ES-I3 (cell line): ENCODE measurements at regions not wholly inside any gene's neighbourhood (a gene's known extent, or its start where the extent isn't known, plus 50 kb on each side); places are given as distances from the start of the nearest gene placed in this dataset.

Experiments used
- H3K36me3 ChIP-seq: 2 replicates; pipeline ENCODE4 v1.6.1; 2013; ENCODE audit warnings: mild to moderate bottlenecking, low read length, control low read depth, moderate library complexity; ENCODE audit not compliant: insufficient read depth
- H3K4me1 ChIP-seq: 2 replicates; pipeline ENCODE4 v1.6.1; 2013; ENCODE audit warnings: mild to moderate bottlenecking, control low read depth, low read length; ENCODE audit not compliant: insufficient read depth
- H3K9ac ChIP-seq: 2 replicates; pipeline ENCODE4 v1.6.1; 2013; ENCODE audit warnings: low read depth, mild to moderate bottlenecking, low read length, moderate library complexity
- H3K9me3 ChIP-seq: 2 replicates; pipeline ENCODE4 v1.6.1; 2013; ENCODE audit warnings: mild to moderate bottlenecking, low read length, moderate library complexity; ENCODE audit not compliant: control insufficient read depth, insufficient read depth

- Histone ChIP-seq H3K9me3 (peaks cover 6% of the 10 kb centered on the region), H3K4me1 (no peaks in the 10 kb centered on the region), H3K9ac (no peak overlapping the region), H3K36me3 (no peaks in the 10 kb centered on the region)
Measured at GRCh38 chr5:2557435-2557834, 194.0 kb downstream of the IRX2 start.

- H3K9me3 ChIP-seq = peaks cover 6% of the 10 kb centered on the region
- H3K9ac ChIP-seq = no peak overlapping the region
- H3K4me1 ChIP-seq = no peaks in the 10 kb centered on the region
- no peaks in the 10 kb centered on the region for H3K36me3 ChIP-seq
Measured at GRCh38 chr5:2556375-2556966, 195.0 kb downstream of the IRX2 start.

GRCh38 chr5:2553611-2554010, 197.9 kb downstream of the IRX2 start:
- H3K36me3 ChIP-seq = no peaks in the 10 kb centered on the region
- no peaks in the 10 kb centered on the region for H3K4me1 ChIP-seq
- H3K9ac ChIP-seq = no peak overlapping the region
- peaks cover 6% of the 10 kb centered on the region for H3K9me3 ChIP-seq

- Histone ChIP-seq H3K9ac (no peak overlapping the region), H3K4me1 (no peaks in the 10 kb centered on the region), H3K36me3 (no peaks in the 10 kb centered on the region), H3K9me3 (peaks cover 3% of the 10 kb centered on the region)
Measured at GRCh38 chr5:2550509-2550908, 201.0 kb downstream of the IRX2 start.

GRCh38 chr5:2549900-2550299, 201.6 kb downstream of the IRX2 start:
- Histone ChIP-seq H3K4me1 (no peaks in the 10 kb centered on the region), H3K36me3 (no peaks in the 10 kb centered on the region), H3K9ac (no peak overlapping the region), H3K9me3 (peaks cover 3% of the 10 kb centered on the region)

GRCh38 chr5:2549354-2549753, 202.1 kb downstream of the IRX2 start:
- H3K9ac ChIP-seq = no peak overlapping the region
- H3K4me1 ChIP-seq = no peaks in the 10 kb centered on the region
- H3K36me3 ChIP-seq = no peaks in the 10 kb centered on the region
- no peaks in the 10 kb centered on the region; the same call in 1 of the 2 replicates for H3K9me3 ChIP-seq

- Histone ChIP-seq H3K36me3 (no peaks in the 10 kb centered on the region), H3K9ac (no peak overlapping the region), H3K4me1 (no peaks in the 10 kb centered on the region), H3K9me3 (no peaks in the 10 kb centered on the region)
Measured at GRCh38 chr5:2546938-2547337, 204.5 kb downstream of the IRX2 start.

- H3K4me1 ChIP-seq = no peaks in the 10 kb centered on the region
- H3K9me3 ChIP-seq = no peaks in the 10 kb centered on the region
- H3K36me3 ChIP-seq = no peaks in the 10 kb centered on the region
- no peak overlapping the region for H3K9ac ChIP-seq
Measured at GRCh38 chr5:2544003-2544402, 207.5 kb downstream of the IRX2 start.

GRCh38 chr5:2542821-2543220, 208.7 kb downstream of the IRX2 start:
- no peak overlapping the region for H3K9ac ChIP-seq
- no peaks in the 10 kb centered on the region for H3K36me3 ChIP-seq
- H3K4me1 ChIP-seq = no peaks in the 10 kb centered on the region
- H3K9me3 ChIP-seq = no peaks in the 10 kb centered on the region

GRCh38 chr5:2542026-2542425, 209.5 kb downstream of the IRX2 start:
- Histone ChIP-seq H3K9ac (no peak overlapping the region), H3K36me3 (no peaks in the 10 kb centered on the region), H3K4me1 (peaks cover 4% of the 10 kb centered on the region; the same call in 1 of the 2 replicates), H3K9me3 (no peaks in the 10 kb centered on the region)

GRCh38 chr5:2538169-2538568, 213.3 kb downstream of the IRX2 start:
- H3K36me3 ChIP-seq = no peaks in the 10 kb centered on the region
- H3K4me1 ChIP-seq = peaks cover 4% of the 10 kb centered on the region; the same call in 1 of the 2 replicates
- peaks cover 2% of the 10 kb centered on the region; the same call in 1 of the 2 replicates for H3K9me3 ChIP-seq
- H3K9ac ChIP-seq = no peak overlapping the region

- Histone ChIP-seq H3K36me3 (no peaks in the 10 kb centered on the region), H3K4me1 (peaks cover 4% of the 10 kb centered on the region; the same call in 1 of the 2 replicates), H3K9ac (no peak overlapping the region), H3K9me3 (peaks cover 2% of the 10 kb centered on the region; the same call in 1 of the 2 replicates)
Measured at GRCh38 chr5:2537378-2538145, 213.9 kb downstream of the IRX2 start.

- Histone ChIP-seq H3K9ac (no peak overlapping the region), H3K9me3 (peaks cover 2% of the 10 kb centered on the region; the same call in 1 of the 2 replicates), H3K4me1 (peaks cover 4% of the 10 kb centered on the region; the same call in 1 of the 2 replicates), H3K36me3 (no peaks in the 10 kb centered on the region)
Measured at GRCh38 chr5:2536632-2537377, 214.7 kb downstream of the IRX2 start.

GRCh38 chr5:2534970-2535369, 216.5 kb downstream of the IRX2 start:
- Histone ChIP-seq H3K9ac (no peak overlapping the region), H3K9me3 (peaks cover 2% of the 10 kb centered on the region; the same call in 1 of the 2 replicates), H3K36me3 (no peaks in the 10 kb centered on the region), H3K4me1 (peaks cover 4% of the 10 kb centered on the region; the same call in 1 of the 2 replicates)
